ENCODE measurements at regions not wholly inside any gene's neighbourhood (a gene's known extent, or its start where the extent isn't known, plus 50 kb on each side); places are given as distances from the start of the nearest gene placed in this dataset.

- TF ChIP-seq SNAI2 (CRISPR knock-in tag; IDR thresholded peaks at IDR 0.05) (no peak), PATZ1 (CRISPR knock-in tag; IDR thresholded peaks at IDR 0.05; ENCODE audit: borderline replicate concordance) (no peak), CREB5 (CRISPR knock-in tag; IDR thresholded peaks at IDR 0.05; ENCODE audit: low read depth) (no peak), ZFP3 (CRISPR knock-in tag; IDR thresholded peaks at IDR 0.05) (no peak), GLIS3 (CRISPR knock-in tag; IDR thresholded peaks at IDR 0.05) (no peak), CSDC2 (CRISPR knock-in tag; IDR thresholded peaks at IDR 0.05) (no peak), ZFP30 (CRISPR knock-in tag; IDR thresholded peaks at IDR 0.05) (no peak), TCF4 (CRISPR knock-in tag; IDR thresholded peaks at IDR 0.05; ENCODE audit: borderline replicate concordance) (no peak), ARNTL (CRISPR knock-in tag; IDR thresholded peaks at IDR 0.05; ENCODE audit: borderline replicate concordance, low read depth) (no peak), ISL1 (CRISPR knock-in tag; IDR thresholded peaks at IDR 0.05) (no peak), ZNF8 (CRISPR knock-in tag; IDR thresholded peaks at IDR 0.05) (no peak), TSHZ2 (CRISPR knock-in tag; IDR thresholded peaks at IDR 0.05) (no peak), CSRNP3 (CRISPR knock-in tag; IDR thresholded peaks at IDR 0.05) (no peak)
Measured at GRCh38 chr20:11785885-11786507, 131.7 kb upstream of the BTBD3 start.
